ENCODE measurements at regions not wholly inside any gene's neighbourhood (a gene's known extent, or its start where the extent isn't known, plus 50 kb on each side); places are given as distances from the start of the nearest gene placed in this dataset.

- Histone ChIP-seq H3K9ac (ENCODE audit: low read depth in 1 of 2, low read length in 2 of 2) (no peak overlapping the region), H3K9me3 (ENCODE audit: control insufficient read depth in 4 of 4, low read length in 3 of 4) (no peaks in the 10 kb centered on the region), H3K27me3 (ENCODE audit: control insufficient read depth in 4 of 4, insufficient read depth in 4 of 4, low read length in 3 of 4) (peaks cover 0 to 3% (median 0%) of the 10 kb centered on the region in 4 donors), H3K27ac (ENCODE audit: low read depth in 1 of 2, low read length in 2 of 2) (no peak overlapping the region), H3K4me1 (ENCODE audit: control insufficient read depth in 4 of 4, insufficient read depth in 4 of 4, low read length in 3 of 4) (no peaks in the 10 kb centered on the region), H3K36me3 (ENCODE audit: control insufficient read depth in 4 of 4, insufficient read depth in 3 of 4, low read depth in 1 of 4, low read length in 3 of 4) (no peaks in the 10 kb centered on the region), H3K4me3 (ENCODE audit: low read depth in 1 of 3, low read length in 3 of 3) (no peak overlapping the region)
- no peak for TF ChIP-seq TAF1 (conservative IDR thresholded peaks at IDR 0.05)
- peak; percentile 72 for TF ChIP-seq NR2F2 (IDR thresholded peaks at IDR 0.05)
- peak; percentile 20 for TF ChIP-seq SP1 (IDR thresholded peaks at IDR 0.05)
- peak; percentile 9 to 35 for TF ChIP-seq HNF4A (conservative IDR thresholded peaks at IDR 0.05)
- TF ChIP-seq RAD21 (IDR thresholded peaks at IDR 0.05): no peak
- no peak for TF ChIP-seq FOXA1 (IDR thresholded peaks at IDR 0.05)
- WGBS: 27% methylated on average over 3 of the region's 3 CpGs
- no peak for DNase-seq (ENCODE audit: low spot score)
Measured at GRCh38 chr10:60704471-60704870, 73.8 kb upstream of the CDK1 start.

GRCh38 chr10:60703266-60704041, 74.8 kb upstream of the CDK1 start:
- TF ChIP-seq FOXA2 (IDR thresholded peaks at IDR 0.05): no peak
- no peak for TF ChIP-seq JUND (IDR thresholded peaks at IDR 0.05)
- TF ChIP-seq YY1 (IDR thresholded peaks at IDR 0.05): no peak
- TF ChIP-seq EGR1 (IDR thresholded peaks at IDR 0.05; ENCODE audit: low read depth in 2 of 2): no peak
- TF ChIP-seq ATF3 (IDR thresholded peaks at IDR 0.05): no peak
- no peak for TF ChIP-seq CTCF (IDR thresholded peaks at IDR 0.05; ENCODE audit: low read depth, low read length, missing input control)
- TF ChIP-seq RAD21 (IDR thresholded peaks at IDR 0.05): no peak
- TF ChIP-seq FOXA1 (IDR thresholded peaks at IDR 0.05): no peak
- TF ChIP-seq REST (IDR thresholded peaks at IDR 0.05): no peak
- TF ChIP-seq HNF4A (conservative IDR thresholded peaks at IDR 0.05): no peak
- no peak for TF ChIP-seq MAX (IDR thresholded peaks at IDR 0.05)
- TF ChIP-seq SP1 (IDR thresholded peaks at IDR 0.05): no peak
- WGBS: 89% methylated on average over 7 of the region's 7 CpGs
- Histone ChIP-seq H3K9me3 (ENCODE audit: control insufficient read depth in 4 of 4, low read length in 3 of 4) (no peaks in the 10 kb centered on the region), H3K27ac (ENCODE audit: low read depth in 1 of 2, low read length in 2 of 2) (no peak overlapping the region), H3K36me3 (ENCODE audit: control insufficient read depth in 4 of 4, insufficient read depth in 3 of 4, low read depth in 1 of 4, low read length in 3 of 4) (no peaks in the 10 kb centered on the region), H3K4me1 (ENCODE audit: control insufficient read depth in 4 of 4, insufficient read depth in 4 of 4, low read length in 3 of 4) (no peaks in the 10 kb centered on the region), H3K4me3 (ENCODE audit: low read depth in 1 of 3, low read length in 3 of 3) (no peak overlapping the region), H3K27me3 (ENCODE audit: control insufficient read depth in 4 of 4, insufficient read depth in 4 of 4, low read length in 3 of 4) (peaks cover 0 to 3% (median 0%) of the 10 kb centered on the region in 4 donors), H3K9ac (ENCODE audit: low read depth in 1 of 2, low read length in 2 of 2) (no peak overlapping the region)
- no peak for DNase-seq (ENCODE audit: low spot score)

Data from liver (tissue), 8 donors.